ENCODE measurements at regions not wholly inside any gene's neighbourhood (a gene's known extent, or its start where the extent isn't known, plus 50 kb on each side); places are given as distances from the start of the nearest gene placed in this dataset.
"Not testable (repeated sequence)": the region's sequence is repeated elsewhere in the genome, so short reads cannot be mapped to it uniquely, and the experiment has no call there.

DNA sequence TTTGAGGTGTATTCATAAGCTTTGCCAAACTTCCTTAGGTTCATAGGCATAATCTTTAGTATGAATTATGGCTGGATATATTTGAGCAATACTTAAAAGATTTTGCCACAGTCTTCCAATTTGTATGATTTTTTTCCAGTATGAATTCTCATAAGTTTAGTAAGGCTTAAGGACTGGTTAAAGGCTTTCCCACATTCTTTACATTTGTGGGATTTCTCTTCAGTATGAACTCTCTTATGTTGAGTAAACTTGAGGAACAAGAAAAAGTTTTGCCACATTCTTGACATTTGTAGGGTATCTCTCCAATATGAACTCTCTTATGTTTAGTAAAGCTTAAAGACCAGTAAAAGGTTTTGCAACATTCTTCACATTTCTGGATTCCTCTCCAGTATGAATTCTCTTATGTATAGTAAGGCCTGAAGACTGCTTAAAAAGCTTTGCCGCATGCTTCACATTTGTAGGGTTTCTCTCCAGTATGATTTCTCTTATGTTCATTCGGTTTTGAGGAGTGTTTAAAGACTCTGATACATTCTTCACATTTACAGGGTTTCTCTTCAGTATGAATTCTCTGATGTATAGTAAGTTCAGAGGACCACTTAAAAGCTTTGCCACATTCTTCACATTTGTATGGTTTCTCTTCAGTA is 302.6 kb downstream of the ZNF33B start:
- TF ChIP-seq, protein P1, sequence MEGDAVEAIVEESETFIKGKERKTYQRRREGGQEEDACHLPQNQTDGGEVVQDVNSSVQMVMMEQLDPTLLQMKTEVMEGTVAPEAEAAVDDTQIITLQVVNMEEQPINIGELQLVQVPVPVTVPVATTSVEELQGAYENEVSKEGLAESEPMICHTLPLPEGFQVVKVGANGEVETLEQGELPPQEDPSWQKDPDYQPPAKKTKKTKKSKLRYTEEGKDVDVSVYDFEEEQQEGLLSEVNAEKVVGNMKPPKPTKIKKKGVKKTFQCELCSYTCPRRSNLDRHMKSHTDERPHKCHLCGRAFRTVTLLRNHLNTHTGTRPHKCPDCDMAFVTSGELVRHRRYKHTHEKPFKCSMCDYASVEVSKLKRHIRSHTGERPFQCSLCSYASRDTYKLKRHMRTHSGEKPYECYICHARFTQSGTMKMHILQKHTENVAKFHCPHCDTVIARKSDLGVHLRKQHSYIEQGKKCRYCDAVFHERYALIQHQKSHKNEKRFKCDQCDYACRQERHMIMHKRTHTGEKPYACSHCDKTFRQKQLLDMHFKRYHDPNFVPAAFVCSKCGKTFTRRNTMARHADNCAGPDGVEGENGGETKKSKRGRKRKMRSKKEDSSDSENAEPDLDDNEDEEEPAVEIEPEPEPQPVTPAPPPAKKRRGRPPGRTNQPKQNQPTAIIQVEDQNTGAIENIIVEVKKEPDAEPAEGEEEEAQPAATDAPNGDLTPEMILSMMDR (IDR thresholded peaks at IDR 0.05; ENCODE audit: poor library complexity, severe bottlenecking): not testable (repeated sequence)
- TF ChIP-seq EZH2 (IDR thresholded peaks at IDR 0.05; ENCODE audit: borderline replicate concordance, insufficient read depth, low read length, poor library complexity, severe bottlenecking); MXI1 (conservative IDR thresholded peaks at IDR 0.05; ENCODE audit: poor library complexity, severe bottlenecking); RAD21 (conservative IDR thresholded peaks at IDR 0.05): not testable (repeated sequence)

Data from neural cell (in vitro differentiated cells).